SK-N-SH treated with all-trans-retinoic acid at 6 μM for 48 hours (cell line): ENCODE measurements at regions not wholly inside any gene's neighbourhood (a gene's known extent, or its start where the extent isn't known, plus 50 kb on each side); places are given as distances from the start of the nearest gene placed in this dataset.

Experiments used
- ATAC-seq: fragments of 200-7000 bp; cut with Tn5 transposase; 3 replicates; pipeline ENCODE4 v1.9.1; 2020; ENCODE audit warnings: mild to moderate bottlenecking, moderate library complexity
- ARNTL ChIP-seq: fragments of 450-650 bp; formaldehyde crosslinking; IDR thresholded peaks from 2 replicates; pipeline ENCODE4 v1.5.0; 2020; ENCODE audit warnings: low read depth, mild to moderate bottlenecking, moderate library complexity, borderline replicate concordance
- BACH2 ChIP-seq: fragments of 250-450 bp; sonication (Bioruptor Pico); IDR thresholded peaks from 2 replicates; pipeline ENCODE4 v1.9.0; 2021; ENCODE audit warnings: mild to moderate bottlenecking, borderline replicate concordance
- CREB5 ChIP-seq: fragments of 250-450 bp; sonication (Bioruptor Pico); IDR thresholded peaks from 2 replicates; pipeline ENCODE4 v1.5.1; 2020; ENCODE audit warnings: low read depth, mild to moderate bottlenecking, moderate library complexity
- CSDC2 ChIP-seq: fragments of 250-450 bp; sonication (Bioruptor Pico); IDR thresholded peaks from 2 replicates; pipeline ENCODE4 v1.5.0; 2020; ENCODE audit warnings: mild to moderate bottlenecking, moderate library complexity
- CSRNP3 ChIP-seq: fragments of 250-450 bp; sonication (Bioruptor Pico); IDR thresholded peaks from 2 replicates; pipeline ENCODE4 v1.5.1; 2021; ENCODE audit warnings: mild to moderate bottlenecking, moderate library complexity
- ESRRG ChIP-seq: fragments of 250-450 bp; sonication (Bioruptor Pico); IDR thresholded peaks from 2 replicates; pipeline ENCODE4 v1.6.1; 2021; ENCODE audit warnings: mild to moderate bottlenecking
- GLIS3 ChIP-seq: fragments of 250-450 bp; sonication (Bioruptor Pico); IDR thresholded peaks from 2 replicates; pipeline ENCODE4 v1.5.0; 2020; ENCODE audit warnings: mild to moderate bottlenecking, moderate library complexity
- ISL1 ChIP-seq: fragments of 250-450 bp; sonication (Bioruptor Pico); IDR thresholded peaks from 2 replicates; pipeline ENCODE4 v2.1.2; 2022; ENCODE audit warnings: mild to moderate bottlenecking, moderate library complexity
- OSR1 ChIP-seq: fragments of 250-450 bp; sonication (Bioruptor Pico); IDR thresholded peaks from 2 replicates; pipeline ENCODE4 v1.8.0; 2022; ENCODE audit warnings: moderate library complexity, mild to moderate bottlenecking, inconsistent platforms
- PATZ1 ChIP-seq: fragments of 250-450 bp; sonication (Bioruptor Pico); IDR thresholded peaks from 2 replicates; pipeline ENCODE4 v1.8.0; 2020; ENCODE audit warnings: mild to moderate bottlenecking, moderate library complexity, borderline replicate concordance
- POU6F1 ChIP-seq: fragments of 250-450 bp; sonication (Bioruptor Pico); IDR thresholded peaks from 2 replicates; pipeline ENCODE4 v1.8.0; 2021; ENCODE audit warnings: low read depth, mild to moderate bottlenecking, moderate library complexity, borderline replicate concordance
- PPARA ChIP-seq: fragments of 250-450 bp; sonication (Bioruptor Pico); IDR thresholded peaks from 2 replicates; pipeline ENCODE4 v1.5.0; 2020; ENCODE audit warnings: mild to moderate bottlenecking, borderline replicate concordance
- RARB ChIP-seq: fragments of 250-450 bp; sonication (Bioruptor Pico); IDR thresholded peaks from 2 replicates; pipeline ENCODE4 v1.8.0; 2021; ENCODE audit warnings: mild to moderate bottlenecking, moderate library complexity
- SNAI2 ChIP-seq: fragments of 250-450 bp; sonication (Bioruptor Pico); IDR thresholded peaks from 2 replicates; pipeline ENCODE4 v1.5.0; 2020; ENCODE audit warnings: mild to moderate bottlenecking, moderate library complexity
- TCF4 ChIP-seq: fragments of 250-450 bp; sonication (Bioruptor Pico); IDR thresholded peaks from 2 replicates; pipeline ENCODE4 v1.8.0; 2021; ENCODE audit warnings: mild to moderate bottlenecking, moderate library complexity, borderline replicate concordance
- ZC3H10 ChIP-seq: fragments of 250-450 bp; sonication (Bioruptor Pico); IDR thresholded peaks from 2 replicates; pipeline ENCODE4 v1.5.1; 2021; ENCODE audit warnings: mild to moderate bottlenecking, moderate library complexity
- ZFP3 ChIP-seq: fragments of 250-450 bp; sonication (Bioruptor Pico); IDR thresholded peaks from 2 replicates; pipeline ENCODE4 v1.5.0; 2020; ENCODE audit warnings: mild to moderate bottlenecking, moderate library complexity
- ZFP30 ChIP-seq: fragments of 450-650 bp; formaldehyde crosslinking; IDR thresholded peaks from 2 replicates; pipeline ENCODE4 v1.5.0; 2022; ENCODE audit warnings: mild to moderate bottlenecking, moderate library complexity
- ZNF565 ChIP-seq: fragments of 450-650 bp; formaldehyde crosslinking; conservative IDR thresholded peaks from 2 replicates; pipeline ENCODE4 v1.5.0; 2020; ENCODE audit warnings: low read depth, mild to moderate bottlenecking, moderate library complexity
- ZNF70 ChIP-seq: fragments of 450-650 bp; formaldehyde crosslinking; IDR thresholded peaks from 2 replicates; pipeline ENCODE4 v1.5.0; 2020; ENCODE audit warnings: mild to moderate bottlenecking, moderate library complexity

GRCh38 chr7:45980973-45981372, 59.9 kb upstream of the IGFBP3 start:
- ATAC-seq = no peak
- TF ChIP-seq ARNTL (no peak), SNAI2 (CRISPR knock-in tag) (no peak), CSDC2 (CRISPR knock-in tag) (no peak), RARB (no peak), ZFP30 (CRISPR knock-in tag) (no peak), GLIS3 (CRISPR knock-in tag) (no peak), OSR1 (CRISPR knock-in tag) (no peak), ZNF70 (no peak), POU6F1 (CRISPR knock-in tag) (no peak), ISL1 (no peak), ESRRG (CRISPR knock-in tag) (no peak), TCF4 (no peak), CREB5 (CRISPR knock-in tag) (no peak), BACH2 (CRISPR knock-in tag) (no peak), PATZ1 (no peak), ZC3H10 (CRISPR knock-in tag) (no peak)

- no peak for ATAC-seq
- no peak for TF ChIP-seq CSRNP3
- TF ChIP-seq CSDC2 (CRISPR knock-in tag) = no peak
- no peak for TF ChIP-seq SNAI2 (CRISPR knock-in tag)
- TF ChIP-seq CREB5 (CRISPR knock-in tag) = no peak
- TF ChIP-seq ZC3H10 (CRISPR knock-in tag) = no peak
- no peak for TF ChIP-seq TCF4
- no peak for TF ChIP-seq PPARA
- TF ChIP-seq ZFP3 (CRISPR knock-in tag) = no peak
- TF ChIP-seq ZFP30 (CRISPR knock-in tag) = no peak
- no peak for TF ChIP-seq ISL1
- TF ChIP-seq ARNTL = no peak
- no peak for TF ChIP-seq ZNF565 (CRISPR knock-in tag)
- TF ChIP-seq POU6F1 (CRISPR knock-in tag) = no peak
- TF ChIP-seq RARB = no peak
- TF ChIP-seq ESRRG (CRISPR knock-in tag) = no peak
These were observed 59.3 kb upstream of the IGFBP3 start for GRCh38 chr7:45980181-45980905.
